CD14-positive monocyte (primary cell): ENCODE measurements at regions not wholly inside any gene's neighbourhood (a gene's known extent, or its start where the extent isn't known, plus 50 kb on each side); places are given as distances from the start of the nearest gene placed in this dataset.
A peak's percentile ranks its signal among the peaks of the same experiment; 100 is the strongest.

Experiments
- DNase-seq, 3 donors: peaks; one replicate each; pipeline ENCODE4 v3.0.0-alpha.2; 2011 to 2022
- H2AFZ ChIP-seq: 2 replicates; pipeline ENCODE4 v1.6.0; 2012; ENCODE audit warnings: mild to moderate bottlenecking, low read depth, low read length, inconsistent platforms; ENCODE audit not compliant: insufficient read depth, poor library complexity, severe bottlenecking
- H3K27ac ChIP-seq, 2 donors: 1 replicate in 1 of 2; 2 replicates in 1 of 2; pipeline ENCODE4 v1.5.1; 2012 to 2013; ENCODE audit warnings: low read length in 2 of 2, control low read depth in 1 of 2, inconsistent platforms in 1 of 2, low read depth in 1 of 2, mild to moderate bottlenecking in 1 of 2
- H3K27me3 ChIP-seq, 2 donors: one replicate each; pipeline versions ENCODE4 v1.6.0 to v1.6.1; 2011 to 2013; ENCODE audit warnings: low read length in 2 of 2; ENCODE audit not compliant: control insufficient read depth in 2 of 2, insufficient read depth in 2 of 2
- H3K36me3 ChIP-seq, 2 donors: replicated peaks in 1 of 2; 1 replicate in 1 of 2; 2 replicates in 1 of 2; pipeline versions ENCODE4 v1.5.1 to v1.6.1; 2012 to 2013; ENCODE audit warnings: low read length in 2 of 2, control low read depth in 1 of 2, inconsistent platforms in 1 of 2, mild to moderate bottlenecking in 1 of 2; ENCODE audit not compliant: insufficient read depth in 2 of 2, control insufficient read depth in 1 of 2
- H3K4me1 ChIP-seq, 2 donors: 1 replicate in 1 of 2; 2 replicates in 1 of 2; pipeline versions ENCODE4 v1.5.1 to v1.6.1; 2012 to 2013; ENCODE audit warnings: low read length in 2 of 2, control low read depth in 1 of 2, inconsistent platforms in 1 of 2, mild to moderate bottlenecking in 1 of 2, moderate library complexity in 1 of 2; ENCODE audit not compliant: insufficient read depth in 2 of 2, control insufficient read depth in 1 of 2
- H3K4me2 ChIP-seq: replicated peaks from 2 replicates; pipeline ENCODE3; 2012; ENCODE audit warnings: low read length, moderate library complexity, mild to moderate bottlenecking; ENCODE audit not compliant: poor library complexity, severe bottlenecking; ENCODE audit errors: extremely low read depth
- H3K4me3 ChIP-seq, 3 experiments: fragments of 200-600 bp in 1 of 3; sonication (generic) in 1 of 3; replicated peaks in 1 of 3; 1 replicate in 2 of 3; 2 replicates in 1 of 3; pipeline ENCODE4 v1.5.1; 2011 to 2013; ENCODE audit warnings: low read length in 3 of 3, mild to moderate bottlenecking in 3 of 3, control low read depth in 2 of 3, low read depth in 2 of 3, inconsistent platforms in 1 of 3, moderate library complexity in 1 of 3
- H3K79me2 ChIP-seq: 2 replicates; pipeline ENCODE4 v1.6.0; 2012; ENCODE audit warnings: mild to moderate bottlenecking, control low read depth, inconsistent platforms, low read length, moderate library complexity; ENCODE audit not compliant: insufficient read depth
- H3K9ac ChIP-seq: 2 replicates; pipeline ENCODE4 v1.6.0; 2017; ENCODE audit warnings: low read length, mild to moderate bottlenecking; ENCODE audit not compliant: insufficient read depth, poor library complexity, severe bottlenecking
- H3K9me3 ChIP-seq, 2 donors: replicated peaks in 1 of 2; 1 replicate in 1 of 2; 2 replicates in 1 of 2; pipeline versions ENCODE4 v1.5.1 to v1.6.1; 2012 to 2013; ENCODE audit warnings: low read length in 2 of 2, control low read depth in 1 of 2; ENCODE audit not compliant: control insufficient read depth in 1 of 2, insufficient read depth in 1 of 2
- H4K20me1 ChIP-seq: 2 replicates; pipeline ENCODE4 v1.6.0; 2012; ENCODE audit warnings: mild to moderate bottlenecking, low read length, control low read depth, moderate library complexity; ENCODE audit not compliant: insufficient read depth
- H3K27ac Mint-ChIP-seq, 7 donors: one replicate each; pipeline ENCODE4 v1.8.0; 2020; ENCODE audit warnings: mild to moderate bottlenecking in 7 of 7, mixed read lengths in 7 of 7, moderate library complexity in 6 of 7, inconsistent platforms in 2 of 7
- H3K27me3 Mint-ChIP-seq, 3 donors: one replicate each; pipeline ENCODE4 v1.8.0; 2021 to 2022; ENCODE audit warnings: low read depth in 3 of 3, mild to moderate bottlenecking in 3 of 3, mixed read lengths in 3 of 3, moderate library complexity in 3 of 3, inconsistent platforms in 1 of 3
- H3K36me3 Mint-ChIP-seq, 2 donors: one replicate each; pipeline ENCODE4 v1.8.0; 2020; ENCODE audit warnings: mixed read lengths in 2 of 2, inconsistent platforms in 1 of 2, mild to moderate bottlenecking in 1 of 2
- H3K4me1 Mint-ChIP-seq: one replicate; pipeline ENCODE4 v1.8.0; 2020; ENCODE audit warnings: mild to moderate bottlenecking, mixed read lengths
- H3K4me3 Mint-ChIP-seq, 2 donors: one replicate each; pipeline ENCODE4 v1.8.0; 2020; ENCODE audit warnings: mild to moderate bottlenecking in 2 of 2, mixed read lengths in 2 of 2, moderate library complexity in 1 of 2
- H3K9me3 Mint-ChIP-seq, 7 donors: one replicate each; pipeline ENCODE4 v1.8.0; 2020 to 2022; ENCODE audit warnings: mixed read lengths in 7 of 7, mild to moderate bottlenecking in 6 of 7, moderate library complexity in 6 of 7, inconsistent platforms in 2 of 7
- WGBS: methylation state at CpG from one replicate; pipeline ENCODE4 v1.1.5; 2013; ENCODE audit warnings: missing lambda C conversion rate; ENCODE audit not compliant: insufficient coverage; 5-methylcytosine and 5-hydroxymethylcytosine counted together
- intact Hi-C, 2 donors: fragments of 100-400 bp; cut with micrococcal nuclease; formaldehyde crosslinking; loops; one replicate each; pipeline versions ENCODE4 v1.15.0 to v1.15.1; 2023
- TF ChIP-seq, protein P1 (sequence below): fragments of 200-600 bp; IDR thresholded peaks from one replicate; pipeline ENCODE4 v1.8.0; 2022; ENCODE audit warnings: antibody characterized with exemption, mild to moderate bottlenecking

DNA sequence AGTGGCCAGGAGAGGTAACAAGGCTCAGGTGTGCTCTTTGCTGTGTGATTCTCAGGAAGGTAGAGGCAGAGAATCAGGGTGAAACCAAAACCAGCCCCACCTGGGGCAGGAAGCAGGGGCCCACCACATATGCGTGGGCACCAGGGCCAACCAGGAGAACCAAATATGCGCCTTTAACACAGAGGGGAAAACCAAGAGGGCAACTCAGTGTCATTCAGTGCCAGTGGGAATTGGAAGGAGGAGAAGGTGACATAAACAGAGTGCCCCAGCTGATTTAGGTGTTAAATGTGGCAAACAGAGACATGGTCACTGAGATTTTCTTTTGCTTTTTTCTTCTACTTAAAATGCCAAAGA, 106.8 kb upstream of the MAMLD1 start:
- Histone ChIP-seq H3K79me2 (no peaks in the 10 kb centered on the region), H3K27me3 (no peaks in the 10 kb centered on the region), H2AFZ (no peak overlapping the region), H3K36me3 (no peaks in the 10 kb centered on the region), H4K20me1 (no peaks in the 10 kb centered on the region), H3K9ac (no peak overlapping the region), H3K4me3 (no peak overlapping the region), H3K27ac (no peak overlapping the region), H3K9me3 (no peaks in the 10 kb centered on the region), H3K4me2 (no peak overlapping the region), H3K4me1 (no peaks in the 10 kb centered on the region)
- intact Hi-C loops = no loop called here
- Mint-ChIP-seq H3K36me3 (no peaks in the 10 kb centered on the region), H3K9me3 (peaks cover 0 to 6% (median 0%) of the 10 kb centered on the region in 7 donors), H3K27ac (no peak overlapping the region), H3K4me1 (no peaks in the 10 kb centered on the region), H3K4me3 (no peak overlapping the region), H3K27me3 (peaks cover 0 to 2% (median 0%) of the 10 kb centered on the region in 3 donors)
- WGBS = no CpG with 5 or more reads among the region's 2 CpGs
- TF ChIP-seq, protein P1, sequence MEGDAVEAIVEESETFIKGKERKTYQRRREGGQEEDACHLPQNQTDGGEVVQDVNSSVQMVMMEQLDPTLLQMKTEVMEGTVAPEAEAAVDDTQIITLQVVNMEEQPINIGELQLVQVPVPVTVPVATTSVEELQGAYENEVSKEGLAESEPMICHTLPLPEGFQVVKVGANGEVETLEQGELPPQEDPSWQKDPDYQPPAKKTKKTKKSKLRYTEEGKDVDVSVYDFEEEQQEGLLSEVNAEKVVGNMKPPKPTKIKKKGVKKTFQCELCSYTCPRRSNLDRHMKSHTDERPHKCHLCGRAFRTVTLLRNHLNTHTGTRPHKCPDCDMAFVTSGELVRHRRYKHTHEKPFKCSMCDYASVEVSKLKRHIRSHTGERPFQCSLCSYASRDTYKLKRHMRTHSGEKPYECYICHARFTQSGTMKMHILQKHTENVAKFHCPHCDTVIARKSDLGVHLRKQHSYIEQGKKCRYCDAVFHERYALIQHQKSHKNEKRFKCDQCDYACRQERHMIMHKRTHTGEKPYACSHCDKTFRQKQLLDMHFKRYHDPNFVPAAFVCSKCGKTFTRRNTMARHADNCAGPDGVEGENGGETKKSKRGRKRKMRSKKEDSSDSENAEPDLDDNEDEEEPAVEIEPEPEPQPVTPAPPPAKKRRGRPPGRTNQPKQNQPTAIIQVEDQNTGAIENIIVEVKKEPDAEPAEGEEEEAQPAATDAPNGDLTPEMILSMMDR = no peak
- DNase-seq = no peak

GRCh38 chrX:150257353-150258175, 105.6 kb upstream of the MAMLD1 start:
- Histone ChIP-seq H3K4me3 (no peak overlapping the region), H3K9ac (no peak overlapping the region), H3K4me1 (no peaks in the 10 kb centered on the region), H3K9me3 (no peaks in the 10 kb centered on the region), H3K79me2 (no peaks in the 10 kb centered on the region), H4K20me1 (no peaks in the 10 kb centered on the region), H2AFZ (no peak overlapping the region), H3K27me3 (no peaks in the 10 kb centered on the region), H3K36me3 (no peaks in the 10 kb centered on the region), H3K27ac (no peak overlapping the region), H3K4me2 (no peak overlapping the region)
- peaks cover 0 to 6% (median 0%) of the 10 kb centered on the region in 7 donors for H3K9me3 Mint-ChIP-seq
- no peak overlapping the region for H3K4me3 Mint-ChIP-seq
- no peak for DNase-seq
- no peaks in the 10 kb centered on the region for H3K4me1 Mint-ChIP-seq
- TF ChIP-seq, protein P1 = no peak
- WGBS = no CpG with 5 or more reads among the region's 1 CpG
- intact Hi-C loops = no loop called here
- peak overlapping the region in 2 of 7 donors; percentile 34 to 49 for H3K27ac Mint-ChIP-seq
- H3K27me3 Mint-ChIP-seq = peaks cover 0 to 2% (median 0%) of the 10 kb centered on the region in 3 donors
- H3K36me3 Mint-ChIP-seq = no peaks in the 10 kb centered on the region
